Mucosa of stomach (tissue), 1 donor: ENCODE measurements at regions not wholly inside any gene's neighbourhood (a gene's known extent, or its start where the extent isn't known, plus 50 kb on each side); places are given as distances from the start of the nearest gene placed in this dataset.

ENCODE experiments used
- H3K27me3 ChIP-seq: one replicate; pipeline ENCODE4 v1.7.0; 2013; ENCODE audit warnings: mild to moderate bottlenecking, low read length; ENCODE audit not compliant: control insufficient read depth, insufficient read depth
- H3K36me3 ChIP-seq: one replicate; pipeline ENCODE4 v1.7.0; 2013; ENCODE audit warnings: low read length; ENCODE audit not compliant: control insufficient read depth, insufficient read depth
- H3K4me1 ChIP-seq: one replicate; pipeline ENCODE4 v1.7.0; 2013; ENCODE audit warnings: mild to moderate bottlenecking, low read length; ENCODE audit not compliant: control insufficient read depth, insufficient read depth
- H3K4me3 ChIP-seq: one replicate; pipeline ENCODE4 v1.7.0; 2013; ENCODE audit warnings: low read length
- H3K9ac ChIP-seq: one replicate; pipeline ENCODE4 v1.7.0; 2013; ENCODE audit warnings: mild to moderate bottlenecking, low read length, moderate library complexity
- H3K9me3 ChIP-seq: one replicate; pipeline ENCODE4 v1.7.0; 2013; ENCODE audit warnings: mild to moderate bottlenecking, low read length, moderate library complexity; ENCODE audit not compliant: control insufficient read depth
- donor health status: Pancreatic carcinoma.

GRCh38 chr1:209485167-209485566 lies 98.3 kb upstream of the CAMK1G start:
- H3K9me3 ChIP-seq, result no peaks in the 10 kb centered on the region
- H3K36me3 ChIP-seq, result no peaks in the 10 kb centered on the region
- no peak overlapping the region for H3K9ac ChIP-seq
- H3K4me1 ChIP-seq, result no peaks in the 10 kb centered on the region
- no peak overlapping the region for H3K4me3 ChIP-seq
- H3K27me3 ChIP-seq, result no peaks in the 10 kb centered on the region

GRCh38 chr1:209485751-209486150 lies 97.8 kb upstream of the CAMK1G start:
- Histone ChIP-seq H3K9ac (no peak overlapping the region), H3K4me3 (no peak overlapping the region), H3K36me3 (no peaks in the 10 kb centered on the region), H3K9me3 (no peaks in the 10 kb centered on the region), H3K27me3 (no peaks in the 10 kb centered on the region), H3K4me1 (no peaks in the 10 kb centered on the region)

GRCh38 chr1:209486861-209487593 lies 96.5 kb upstream of the CAMK1G start:
- Histone ChIP-seq H3K4me3 (no peak overlapping the region), H3K27me3 (no peaks in the 10 kb centered on the region), H3K9me3 (no peaks in the 10 kb centered on the region), H3K4me1 (no peaks in the 10 kb centered on the region), H3K9ac (no peak overlapping the region), H3K36me3 (no peaks in the 10 kb centered on the region)

GRCh38 chr1:209490013-209490412 lies 93.5 kb upstream of the CAMK1G start:
- Histone ChIP-seq H3K9ac (no peak overlapping the region), H3K36me3 (no peaks in the 10 kb centered on the region), H3K9me3 (no peaks in the 10 kb centered on the region), H3K4me1 (no peaks in the 10 kb centered on the region), H3K27me3 (no peaks in the 10 kb centered on the region), H3K4me3 (no peak overlapping the region)

GRCh38 chr1:209491031-209491430 lies 92.5 kb upstream of the CAMK1G start:
- Histone ChIP-seq H3K27me3 (no peaks in the 10 kb centered on the region), H3K4me3 (no peak overlapping the region), H3K9ac (no peak overlapping the region), H3K9me3 (no peaks in the 10 kb centered on the region), H3K4me1 (no peaks in the 10 kb centered on the region), H3K36me3 (no peaks in the 10 kb centered on the region)

- no peaks in the 10 kb centered on the region for H3K27me3 ChIP-seq
- H3K4me3 ChIP-seq, result no peak overlapping the region
- no peaks in the 10 kb centered on the region for H3K36me3 ChIP-seq
- no peaks in the 10 kb centered on the region for H3K4me1 ChIP-seq
- H3K9ac ChIP-seq, result no peak overlapping the region
- H3K9me3 ChIP-seq, result no peaks in the 10 kb centered on the region
Observed at GRCh38 chr1:209491496-209491895, 92.0 kb upstream of the CAMK1G start.

GRCh38 chr1:209491897-209492296 lies 91.6 kb upstream of the CAMK1G start:
- Histone ChIP-seq H3K36me3 (no peaks in the 10 kb centered on the region), H3K9me3 (no peaks in the 10 kb centered on the region), H3K27me3 (no peaks in the 10 kb centered on the region), H3K9ac (no peak overlapping the region), H3K4me3 (no peak overlapping the region), H3K4me1 (no peaks in the 10 kb centered on the region)

GRCh38 chr1:209493559-209493958 lies 90.0 kb upstream of the CAMK1G start:
- no peak overlapping the region for H3K9ac ChIP-seq
- H3K27me3 ChIP-seq, result no peaks in the 10 kb centered on the region
- no peaks in the 10 kb centered on the region for H3K4me1 ChIP-seq
- H3K9me3 ChIP-seq, result no peaks in the 10 kb centered on the region
- H3K36me3 ChIP-seq, result no peaks in the 10 kb centered on the region
- H3K4me3 ChIP-seq, result no peak overlapping the region

GRCh38 chr1:209497729-209498128 lies 85.8 kb upstream of the CAMK1G start:
- no peaks in the 10 kb centered on the region for H3K4me1 ChIP-seq
- H3K27me3 ChIP-seq, result no peaks in the 10 kb centered on the region
- no peaks in the 10 kb centered on the region for H3K36me3 ChIP-seq
- H3K4me3 ChIP-seq, result no peak overlapping the region
- no peak overlapping the region for H3K9ac ChIP-seq
- H3K9me3 ChIP-seq, result no peaks in the 10 kb centered on the region

- no peaks in the 10 kb centered on the region for H3K36me3 ChIP-seq
- H3K27me3 ChIP-seq, result no peaks in the 10 kb centered on the region
- H3K9me3 ChIP-seq, result no peaks in the 10 kb centered on the region
- H3K4me1 ChIP-seq, result no peaks in the 10 kb centered on the region
- H3K4me3 ChIP-seq, result no peak overlapping the region
- no peak overlapping the region for H3K9ac ChIP-seq
Observed at GRCh38 chr1:209500993-209501392, 82.5 kb upstream of the CAMK1G start.

GRCh38 chr1:209503196-209503595 lies 80.3 kb upstream of the CAMK1G start:
- Histone ChIP-seq H3K36me3 (no peaks in the 10 kb centered on the region), H3K9me3 (no peaks in the 10 kb centered on the region), H3K9ac (no peak overlapping the region)

GRCh38 chr1:209504571-209504970 lies 78.9 kb upstream of the CAMK1G start:
- Histone ChIP-seq H3K27me3 (no peaks in the 10 kb centered on the region), H3K36me3 (no peaks in the 10 kb centered on the region), H3K4me1 (no peaks in the 10 kb centered on the region), H3K4me3 (no peak overlapping the region), H3K9me3 (no peaks in the 10 kb centered on the region), H3K9ac (no peak overlapping the region)

More at GRCh38 chr1:209503196-209503595, 80.3 kb upstream of the CAMK1G start:
- Histone ChIP-seq H3K4me3 (no peak overlapping the region), H3K27me3 (no peaks in the 10 kb centered on the region), H3K4me1 (no peaks in the 10 kb centered on the region)

- Histone ChIP-seq H3K9ac (no peak overlapping the region), H3K4me3 (no peak overlapping the region), H3K27me3 (no peaks in the 10 kb centered on the region), H3K36me3 (no peaks in the 10 kb centered on the region), H3K4me1 (no peaks in the 10 kb centered on the region), H3K9me3 (no peaks in the 10 kb centered on the region)
Observed at GRCh38 chr1:209505044-209505443, 78.5 kb upstream of the CAMK1G start.
